ENCODE measurements at regions not wholly inside any gene's neighbourhood (a gene's known extent, or its start where the extent isn't known, plus 50 kb on each side); places are given as distances from the start of the nearest gene placed in this dataset.
"Not testable (repeated sequence)": the region's sequence is repeated elsewhere in the genome, so short reads cannot be mapped to it uniquely, and the experiment has no call there.

- intact Hi-C loops (cut with micrococcal nuclease), result no loop called here
Observed at GRCh38 chr9:75456698-75457097, 368.4 kb downstream of the OSTF1 start.

DNA sequence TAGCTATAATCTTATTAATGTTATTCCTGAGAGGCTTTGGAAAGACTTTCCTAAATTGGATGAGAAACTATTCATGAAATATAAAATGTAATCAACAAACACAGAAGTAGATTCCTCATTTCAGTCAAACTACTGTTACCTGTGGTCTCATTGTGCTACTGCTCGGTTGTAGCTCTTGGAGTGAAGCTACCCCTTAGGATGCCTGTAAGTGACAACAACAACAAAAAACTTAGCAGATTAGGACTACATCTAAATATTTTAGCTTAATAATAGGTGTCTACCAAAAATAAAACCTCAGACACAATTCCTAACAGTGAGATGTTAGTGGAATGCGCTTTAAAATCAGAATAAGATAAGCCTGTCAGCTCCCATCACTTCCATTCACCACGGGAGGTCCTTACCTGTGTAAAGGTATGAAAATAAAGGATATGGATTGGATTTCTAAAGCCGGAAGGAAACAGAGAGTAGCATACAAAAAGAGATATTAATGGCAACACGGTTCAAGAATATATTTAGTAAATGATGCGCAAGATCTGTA, 369.2 kb downstream of the OSTF1 start:
- intact Hi-C loops (cut with micrococcal nuclease), result no loop called here

GRCh38 chr9:75459311-75459710, 371.0 kb downstream of the OSTF1 start:
- intact Hi-C loops (cut with micrococcal nuclease), result not testable (repeated sequence)

DNA sequence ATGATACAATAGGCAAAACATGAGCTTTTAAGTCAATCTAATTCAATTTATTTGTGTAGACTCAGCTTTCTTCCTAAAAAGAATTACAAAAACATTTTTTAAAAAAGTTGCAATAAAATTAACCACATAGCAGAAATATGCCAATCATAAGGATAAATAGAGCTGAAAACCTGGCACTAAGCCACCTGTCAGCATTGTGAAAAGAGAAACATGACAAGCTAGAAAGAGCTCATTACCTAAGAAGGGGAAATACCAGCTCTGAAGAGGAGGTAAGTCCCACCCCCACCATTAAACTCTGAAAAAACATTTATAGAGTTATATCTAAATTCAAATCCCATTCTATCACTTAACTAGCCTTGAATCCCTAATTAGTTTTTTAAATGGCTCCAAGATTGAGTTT, 372.9 kb downstream of the OSTF1 start:
- intact Hi-C loops (cut with micrococcal nuclease), result no loop called here

- intact Hi-C loops (cut with micrococcal nuclease), result no loop called here
Observed at GRCh38 chr9:75462866-75463265, 374.6 kb downstream of the OSTF1 start.

DNA sequence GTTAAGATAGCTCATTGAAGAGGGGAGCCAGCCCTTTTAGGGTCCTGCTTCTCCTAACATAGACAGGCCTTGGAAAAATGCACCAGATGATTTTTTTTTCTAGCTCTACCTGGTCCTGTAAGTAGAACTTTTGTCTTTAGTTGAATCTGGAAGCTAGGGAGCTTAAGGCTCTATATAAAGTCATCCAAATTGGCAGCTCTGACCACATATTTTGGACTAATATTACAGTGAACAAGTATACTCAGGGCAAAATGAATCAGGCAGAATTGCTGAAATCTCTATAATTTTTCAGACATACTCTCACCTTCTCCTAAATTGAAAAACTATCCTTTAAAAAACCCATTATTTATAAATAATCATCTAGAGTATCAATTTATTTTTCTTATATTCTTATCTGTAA, 375.6 kb downstream of the OSTF1 start:
- intact Hi-C loops (cut with micrococcal nuclease), result no loop called here

DNA sequence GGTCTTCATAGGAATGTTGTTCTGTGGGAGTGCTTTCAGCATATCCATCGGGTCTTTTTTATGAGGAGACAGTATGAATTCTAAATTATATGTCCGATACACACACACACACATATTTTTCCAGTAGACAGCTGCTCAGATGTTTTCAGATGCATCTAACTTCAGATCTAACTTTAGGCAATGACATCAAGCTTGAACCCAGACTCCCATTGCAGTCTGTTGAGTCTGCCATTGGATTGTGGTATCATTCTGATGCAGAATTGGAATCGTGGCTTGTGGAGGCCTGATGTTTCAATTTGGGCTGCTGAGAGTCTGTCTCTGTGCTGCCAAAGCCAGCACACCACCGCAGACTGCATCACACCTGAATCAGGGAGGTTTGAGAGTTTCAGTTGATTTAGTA, 376.4 kb downstream of the OSTF1 start:
- intact Hi-C loops (cut with micrococcal nuclease), result no loop called here

- intact Hi-C loops (cut with micrococcal nuclease), result no loop called here
Observed at GRCh38 chr9:75467142-75467541, 378.8 kb downstream of the OSTF1 start.

DNA sequence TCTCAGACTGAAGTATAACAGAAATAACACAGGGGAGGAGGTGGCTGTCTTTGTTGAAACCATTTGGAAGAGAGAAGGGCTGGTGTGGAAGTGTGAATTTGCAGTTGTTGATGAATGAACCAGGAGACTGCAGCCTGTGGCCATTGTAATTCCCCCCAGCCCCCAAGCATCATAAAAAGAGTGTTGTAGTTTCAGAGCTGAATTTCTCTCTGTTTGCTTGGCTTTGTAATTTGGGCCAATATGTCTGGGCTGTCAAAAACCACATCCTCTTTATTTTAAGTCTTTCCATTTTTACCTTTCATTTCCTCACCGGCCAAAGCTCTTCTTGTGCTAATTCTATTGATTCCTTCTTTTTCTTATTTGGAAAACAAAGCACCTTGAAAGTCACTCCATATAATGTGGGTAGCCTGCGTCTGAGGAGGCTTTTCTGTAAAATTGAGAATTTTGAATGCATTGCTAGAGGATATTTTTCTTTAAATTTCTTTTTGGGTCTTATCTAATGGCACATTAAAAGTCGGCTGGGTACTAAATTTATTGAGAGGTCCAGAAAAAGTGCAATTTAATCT, 383.3 kb downstream of the OSTF1 start:
- intact Hi-C loops (cut with micrococcal nuclease), result no loop called here

DNA sequence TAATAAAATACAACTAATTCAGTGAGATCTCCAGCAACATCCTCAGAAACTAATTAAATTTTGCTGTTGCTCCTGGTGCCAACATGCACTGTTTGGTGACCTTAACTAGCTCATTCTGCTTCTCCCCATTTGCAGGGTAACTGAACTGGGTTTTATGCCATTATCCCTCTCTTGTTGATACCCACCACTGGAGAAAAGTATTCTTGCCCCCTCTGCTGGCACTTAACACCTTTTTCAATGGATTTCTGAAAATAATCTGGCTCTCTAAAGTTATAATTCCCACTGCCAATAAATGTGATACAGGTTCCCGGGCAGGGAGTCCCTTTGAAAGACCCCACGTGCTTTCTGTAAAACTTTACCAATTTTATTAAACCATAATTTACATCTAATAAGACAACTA, 394.3 kb downstream of the OSTF1 start:
- intact Hi-C loops (cut with micrococcal nuclease), result no loop called here

DNA sequence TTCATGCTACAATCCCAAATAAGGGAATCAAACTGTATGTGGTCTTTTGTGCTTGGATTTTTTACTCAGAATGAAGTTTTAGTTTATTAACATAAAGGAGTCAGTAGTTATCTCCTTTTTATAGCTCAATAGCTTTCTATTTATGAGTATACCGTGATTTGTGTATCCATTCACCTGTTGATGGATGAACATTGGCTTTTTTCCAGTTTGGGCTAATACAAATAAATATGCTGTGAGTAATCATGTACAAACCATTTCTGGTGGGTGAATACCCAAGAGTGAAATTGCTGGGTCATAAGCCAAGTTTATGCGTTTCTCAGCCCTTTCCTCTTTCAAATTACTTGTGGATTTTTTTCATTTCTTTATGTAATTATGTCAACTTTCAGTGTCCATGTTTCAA, 395.3 kb downstream of the OSTF1 start:
- intact Hi-C loops (cut with micrococcal nuclease), result no loop called here

DNA sequence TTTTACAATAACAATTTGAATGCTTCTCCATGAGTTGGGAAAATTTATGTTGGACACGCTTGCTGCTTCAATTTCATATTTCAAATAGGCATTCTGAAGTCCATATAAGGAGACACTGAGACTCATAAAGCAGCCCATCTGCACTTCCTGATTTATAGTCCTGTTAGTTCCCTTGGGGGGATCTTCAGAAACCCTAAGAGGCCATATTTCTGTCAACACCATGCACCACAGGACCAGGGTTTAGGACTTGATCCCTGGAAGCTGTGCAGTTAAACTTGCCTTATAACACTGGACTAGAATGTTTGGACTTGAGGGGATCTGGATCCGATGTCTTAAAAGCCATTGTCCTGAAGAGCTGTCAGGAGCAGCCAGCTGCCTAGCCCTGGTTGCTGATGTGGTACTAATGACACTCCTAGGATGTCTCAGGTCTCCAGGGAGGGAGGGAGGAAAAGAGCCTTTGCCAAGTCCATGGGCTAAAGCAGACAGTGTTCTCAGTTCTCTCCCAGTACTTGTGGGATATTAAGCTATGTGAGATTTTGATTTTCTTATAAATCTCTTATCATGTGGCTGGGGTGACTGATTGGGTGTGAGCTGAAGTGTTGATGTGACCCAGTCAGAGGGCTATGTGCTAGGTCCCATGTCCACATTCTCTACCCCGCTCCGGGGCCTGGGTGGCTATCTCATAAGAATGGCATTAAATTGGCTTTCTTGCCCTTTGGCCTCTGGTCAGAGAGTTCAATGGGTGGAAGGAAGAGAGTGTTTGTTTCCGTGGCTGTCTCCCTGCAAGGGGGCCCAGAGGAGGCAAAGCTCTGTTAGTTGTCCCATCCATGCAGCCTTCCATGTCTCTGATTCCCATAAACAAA, 399.8 kb downstream of the OSTF1 start:
- intact Hi-C loops (cut with micrococcal nuclease), result no loop called here

- intact Hi-C loops (cut with micrococcal nuclease), result no loop called here
Observed at GRCh38 chr9:75488719-75489110, 400.4 kb downstream of the OSTF1 start.

GRCh38 chr9:75490326-75490725, 400.1 kb upstream of the PCSK5 start:
- intact Hi-C loops (cut with micrococcal nuclease), result no loop called here

- intact Hi-C loops (cut with micrococcal nuclease), result no loop called here
Observed at GRCh38 chr9:75491533-75491932, 398.9 kb upstream of the PCSK5 start.

DNA sequence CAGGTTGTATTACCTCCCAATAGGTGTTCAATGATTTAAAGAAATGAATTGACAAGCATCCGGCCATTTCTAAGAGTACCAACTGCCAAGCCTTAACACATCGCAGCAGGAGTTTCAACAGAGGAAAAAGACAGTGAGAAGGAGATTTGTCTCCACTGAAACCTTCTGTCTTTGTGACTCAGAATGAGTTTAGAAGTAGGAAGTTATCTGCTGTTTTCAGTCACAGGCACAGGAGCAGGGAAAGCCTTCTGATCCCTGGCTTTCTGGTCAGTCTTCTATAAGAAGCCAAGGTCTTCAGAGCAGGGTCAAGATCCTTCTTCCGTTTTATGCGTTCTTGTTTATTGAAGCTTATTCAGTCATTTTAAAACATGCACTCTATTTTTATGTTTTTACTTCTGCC, 390.7 kb upstream of the PCSK5 start:
- intact Hi-C loops (cut with micrococcal nuclease), result no loop called here

DNA sequence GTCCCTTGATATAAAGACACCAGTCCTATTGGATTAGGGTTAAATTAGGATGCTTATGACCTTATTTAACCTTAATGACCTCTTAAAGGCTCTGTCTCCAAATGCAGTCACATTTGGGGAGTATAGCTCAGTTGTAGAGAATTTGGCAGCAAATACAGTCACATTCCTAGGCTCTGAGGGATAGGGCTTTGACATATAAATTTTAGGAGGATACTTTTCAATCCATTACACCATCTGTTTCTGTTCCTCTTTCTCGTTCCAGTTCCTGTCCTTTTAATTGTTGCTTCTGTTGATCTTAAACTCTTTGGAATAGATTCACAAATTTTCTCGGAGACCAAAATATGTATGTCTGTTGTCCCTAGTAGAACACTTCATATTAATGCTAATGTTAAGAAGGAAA, 390.0 kb upstream of the PCSK5 start:
- intact Hi-C loops (cut with micrococcal nuclease), result no loop called here

DNA sequence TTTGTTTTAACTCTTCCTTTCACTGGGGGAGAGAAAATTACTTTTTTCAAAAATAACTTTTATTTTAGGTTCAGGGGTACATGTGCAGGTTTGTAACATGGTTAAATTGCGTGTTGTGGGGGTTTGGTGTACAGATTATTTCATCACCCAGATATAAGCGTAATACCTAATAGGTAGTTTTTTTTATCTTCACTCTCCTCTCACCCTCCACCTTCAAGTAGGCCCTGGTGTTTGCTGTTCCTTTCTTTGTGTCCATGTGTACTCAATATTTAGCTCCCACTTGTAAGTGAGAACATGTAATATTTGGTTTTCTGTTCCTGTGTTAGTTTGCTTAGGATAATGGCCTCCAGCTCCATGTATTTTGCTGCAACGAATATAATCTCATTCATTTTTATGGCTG, 389.5 kb upstream of the PCSK5 start:
- intact Hi-C loops (cut with micrococcal nuclease), result not testable (repeated sequence)

GRCh38 chr9:75504721-75505120, 385.8 kb upstream of the PCSK5 start:
- intact Hi-C loops (cut with micrococcal nuclease), result no loop called here

DNA sequence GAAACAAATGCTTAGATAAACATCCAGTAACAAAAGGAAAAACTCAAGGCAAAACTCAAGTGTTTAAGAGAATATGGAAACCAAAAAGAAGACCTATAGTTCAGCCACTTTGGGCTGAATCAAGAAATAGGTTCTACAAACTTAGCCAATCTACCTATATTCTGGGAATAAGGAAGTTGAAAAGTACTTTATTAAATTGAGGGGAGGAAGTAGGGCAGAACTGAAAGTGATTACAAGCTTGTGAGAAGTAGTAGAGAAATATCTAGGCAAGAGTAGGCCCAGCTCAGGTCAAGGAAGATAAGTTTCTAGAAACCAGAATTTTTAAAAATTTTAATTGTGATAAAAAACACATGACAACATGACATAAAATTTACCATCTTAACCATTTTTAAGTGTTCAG, 384.8 kb upstream of the PCSK5 start:
- intact Hi-C loops (cut with micrococcal nuclease), result no loop called here

DNA sequence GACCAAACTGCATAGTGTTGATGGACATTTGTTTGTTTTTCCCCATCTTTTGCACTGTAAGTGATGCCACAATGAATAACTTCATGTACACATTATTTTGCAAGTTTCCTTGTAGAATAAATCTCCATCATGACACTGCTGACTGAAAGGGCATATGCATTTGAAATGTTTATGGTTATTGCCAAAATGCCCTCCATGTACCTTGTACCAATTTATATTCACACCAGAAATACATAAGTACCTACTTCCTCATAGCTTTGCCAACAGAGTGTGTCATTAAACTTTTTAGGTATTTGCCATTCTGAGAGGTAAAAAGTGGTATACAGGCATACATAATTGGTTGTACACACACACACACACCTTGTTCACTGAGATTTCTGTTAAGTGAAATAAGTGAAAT, 361.0 kb upstream of the PCSK5 start:
- intact Hi-C loops (cut with micrococcal nuclease), result no loop called here

- intact Hi-C loops (cut with micrococcal nuclease), result no loop called here
Observed at GRCh38 chr9:75531588-75531987, 358.9 kb upstream of the PCSK5 start.
